ENCODE measurements at regions not wholly inside any gene's neighbourhood (a gene's known extent, or its start where the extent isn't known, plus 50 kb on each side); places are given as distances from the start of the nearest gene placed in this dataset.

DNA sequence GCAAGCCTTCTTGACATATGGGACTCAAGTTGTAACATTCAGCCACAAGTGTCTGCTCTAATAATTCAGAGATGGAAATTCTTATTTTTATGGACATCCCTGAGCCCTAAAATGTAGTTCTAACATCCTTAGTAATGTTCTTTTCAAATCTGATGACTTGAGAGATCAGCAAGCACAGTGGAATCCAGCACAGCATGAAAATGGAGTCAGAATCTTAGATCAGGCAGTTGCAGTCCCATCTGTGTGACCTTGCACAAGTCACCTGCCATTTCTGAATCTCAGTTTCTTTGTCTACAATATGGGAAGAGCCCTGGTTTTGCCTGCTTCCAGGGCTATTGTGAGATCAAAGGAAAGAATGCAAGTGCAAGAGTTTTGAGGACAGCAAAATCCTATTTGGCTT, 183.9 kb upstream of the LPP start:
- H3K36me3 ChIP-seq (ENCODE audit: control insufficient read depth, insufficient read depth, low read length), result no peaks in the 10 kb centered on the region
- H3K27ac ChIP-seq (ENCODE audit: low read length), result no peak overlapping the region
- H3K27me3 ChIP-seq (ENCODE audit: control insufficient read depth, insufficient read depth, low read length), result peaks cover 2% of the 10 kb centered on the region
- H3K4me3 ChIP-seq (ENCODE audit: low read length), result no peak overlapping the region
- peaks cover 3% of the 10 kb centered on the region for H3K4me1 ChIP-seq (ENCODE audit: control insufficient read depth, insufficient read depth, low read length)
- no peak for DNase-seq
- H3K9me3 ChIP-seq (replicated peaks; ENCODE audit: control insufficient read depth, low read depth, low read length), result no peaks in the 10 kb centered on the region

DNA sequence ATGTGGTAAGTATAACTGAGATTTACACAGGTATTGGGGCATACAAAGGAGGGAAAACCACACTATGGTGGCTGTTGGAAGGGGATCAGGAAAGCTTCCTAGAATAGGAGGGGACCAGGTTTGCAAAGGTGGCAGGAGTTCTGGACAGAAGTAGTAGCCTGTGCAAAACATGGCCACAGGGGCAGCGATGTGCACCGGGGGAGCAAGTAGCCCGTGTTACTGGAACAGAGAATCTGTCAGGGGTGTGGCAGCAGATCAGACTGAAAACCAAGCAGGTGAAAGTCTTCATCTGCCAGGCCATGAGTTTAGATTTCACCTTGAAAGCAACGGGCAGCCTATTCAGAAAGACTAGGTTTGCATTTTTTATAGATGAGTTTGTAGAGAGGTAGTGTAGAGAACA, 182.3 kb upstream of the LPP start:
- Histone ChIP-seq H3K9me3 (replicated peaks; ENCODE audit: control insufficient read depth, low read depth, low read length) (no peaks in the 10 kb centered on the region), H3K4me1 (ENCODE audit: control insufficient read depth, insufficient read depth, low read length) (peaks cover 11% of the 10 kb centered on the region), H3K27me3 (ENCODE audit: control insufficient read depth, insufficient read depth, low read length) (peaks cover 2% of the 10 kb centered on the region), H3K27ac (ENCODE audit: low read length) (no peak overlapping the region), H3K36me3 (ENCODE audit: control insufficient read depth, insufficient read depth, low read length) (no peaks in the 10 kb centered on the region), H3K4me3 (ENCODE audit: low read length) (no peak overlapping the region)
- DNase-seq, result no peak
- 72% methylated on average over 4 of the region's 4 CpGs for WGBS (ENCODE audit: insufficient coverage)

DNA sequence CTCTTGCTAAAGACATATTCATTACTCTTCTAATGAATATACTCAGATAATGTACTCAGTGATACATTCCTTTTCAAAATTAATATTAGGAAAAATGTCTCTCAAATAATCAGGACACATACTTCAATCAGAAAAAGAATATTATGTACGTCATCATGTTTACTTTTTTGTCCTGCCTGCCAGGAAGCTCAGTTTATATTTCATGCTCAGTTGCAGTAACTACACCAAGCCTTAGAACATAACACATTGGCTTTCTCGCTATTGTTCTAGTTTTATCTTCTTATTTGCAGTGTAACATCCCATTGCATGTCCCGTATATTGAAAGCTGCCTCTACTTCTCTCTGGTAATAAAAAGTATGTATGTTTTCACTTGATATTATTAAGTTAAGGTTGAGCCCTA, 181.5 kb upstream of the LPP start:
- no peak for DNase-seq
- Histone ChIP-seq H3K27me3 (ENCODE audit: control insufficient read depth, insufficient read depth, low read length) (no peaks in the 10 kb centered on the region), H3K4me1 (ENCODE audit: control insufficient read depth, insufficient read depth, low read length) (peaks cover 8% of the 10 kb centered on the region), H3K4me3 (ENCODE audit: low read length) (no peak overlapping the region), H3K9me3 (replicated peaks; ENCODE audit: control insufficient read depth, low read depth, low read length) (no peaks in the 10 kb centered on the region), H3K27ac (ENCODE audit: low read length) (no peak overlapping the region), H3K36me3 (ENCODE audit: control insufficient read depth, insufficient read depth, low read length) (no peaks in the 10 kb centered on the region)
- WGBS (ENCODE audit: insufficient coverage), result no CpG with 5 or more reads among the region's 3 CpGs

DNA sequence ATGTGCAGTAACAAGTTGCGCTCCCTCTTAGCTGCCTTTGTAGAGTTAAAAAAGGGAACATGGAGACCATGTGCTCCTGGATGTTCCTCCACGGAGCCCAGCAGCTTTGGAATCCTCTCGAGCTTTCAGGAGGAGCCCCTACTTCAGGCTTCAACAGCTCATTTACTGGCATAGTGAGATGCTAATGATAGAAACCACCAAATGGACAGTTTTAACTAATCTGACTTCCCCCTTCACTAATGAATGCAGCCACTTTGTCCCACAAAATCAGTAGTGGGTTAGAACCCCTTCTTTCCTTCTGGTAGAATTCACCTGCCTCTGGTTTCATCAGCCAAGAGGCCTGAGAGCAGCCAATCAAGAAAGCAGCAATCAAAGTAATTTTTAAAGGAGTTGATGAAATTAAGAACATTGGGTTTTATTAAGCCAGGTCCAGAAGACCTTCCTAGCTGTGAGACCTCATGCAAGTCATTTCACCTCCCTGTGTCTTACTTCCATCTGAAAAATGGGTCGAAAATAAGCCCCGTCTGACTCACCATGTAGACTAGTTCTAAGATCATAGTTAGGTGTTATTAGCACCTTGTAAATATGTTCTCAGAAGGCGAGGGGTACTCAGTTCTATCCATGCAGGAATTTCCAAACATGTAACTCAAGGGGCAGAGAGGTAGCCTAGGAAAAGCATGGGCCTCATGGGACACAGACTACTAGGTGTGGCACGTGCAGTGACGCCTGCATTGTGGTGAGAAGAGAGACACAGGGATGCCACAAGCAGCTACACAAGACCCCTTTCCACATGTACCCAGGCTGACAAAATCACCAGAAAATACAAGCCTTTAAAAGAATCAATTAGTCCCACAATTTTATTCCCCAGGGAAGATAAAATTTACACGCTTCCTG, 179.7 kb upstream of the LPP start:
- 81% methylated on average over 4 of the region's 9 CpGs for WGBS (ENCODE audit: insufficient coverage)
- no peaks in the 10 kb centered on the region for H3K36me3 ChIP-seq (ENCODE audit: control insufficient read depth, insufficient read depth, low read length)
- no peaks in the 10 kb centered on the region for H3K27me3 ChIP-seq (ENCODE audit: control insufficient read depth, insufficient read depth, low read length)
- H3K27ac ChIP-seq (ENCODE audit: low read length), result no peak overlapping the region
- DNase-seq, result no peak
- H3K9me3 ChIP-seq (replicated peaks; ENCODE audit: control insufficient read depth, low read depth, low read length), result no peaks in the 10 kb centered on the region
- no peak overlapping the region for H3K4me3 ChIP-seq (ENCODE audit: low read length)
- peaks cover 8% of the 10 kb centered on the region for H3K4me1 ChIP-seq (ENCODE audit: control insufficient read depth, insufficient read depth, low read length)

DNA sequence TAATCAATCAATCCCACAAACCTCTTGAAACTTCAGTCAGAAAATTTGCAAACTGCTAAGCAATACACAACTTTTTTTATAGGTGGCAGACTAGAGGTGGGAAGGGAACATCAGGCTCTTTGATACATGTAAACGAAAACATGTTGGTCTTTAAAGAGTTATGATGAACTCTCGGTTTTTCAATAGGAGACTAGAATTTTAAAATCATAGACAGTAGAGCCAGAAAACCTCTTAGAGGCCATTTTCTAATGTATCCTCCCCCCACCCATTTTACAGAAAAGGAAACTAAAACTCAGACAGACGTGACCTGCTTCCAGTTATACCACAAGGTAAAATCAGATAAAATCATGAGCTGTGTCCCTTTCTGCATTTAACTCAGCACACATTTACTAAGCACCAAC, 179.1 kb upstream of the LPP start:
- peaks cover 8% of the 10 kb centered on the region for H3K4me1 ChIP-seq (ENCODE audit: control insufficient read depth, insufficient read depth, low read length)
- H3K36me3 ChIP-seq (ENCODE audit: control insufficient read depth, insufficient read depth, low read length), result no peaks in the 10 kb centered on the region
- 25% methylated on average over 1 of the region's 3 CpGs for WGBS (ENCODE audit: insufficient coverage)
- no peaks in the 10 kb centered on the region for H3K9me3 ChIP-seq (replicated peaks; ENCODE audit: control insufficient read depth, low read depth, low read length)
- DNase-seq, result no peak
- H3K4me3 ChIP-seq (ENCODE audit: low read length), result no peak overlapping the region
- no peaks in the 10 kb centered on the region for H3K27me3 ChIP-seq (ENCODE audit: control insufficient read depth, insufficient read depth, low read length)
- no peak overlapping the region for H3K27ac ChIP-seq (ENCODE audit: low read length)

DNA sequence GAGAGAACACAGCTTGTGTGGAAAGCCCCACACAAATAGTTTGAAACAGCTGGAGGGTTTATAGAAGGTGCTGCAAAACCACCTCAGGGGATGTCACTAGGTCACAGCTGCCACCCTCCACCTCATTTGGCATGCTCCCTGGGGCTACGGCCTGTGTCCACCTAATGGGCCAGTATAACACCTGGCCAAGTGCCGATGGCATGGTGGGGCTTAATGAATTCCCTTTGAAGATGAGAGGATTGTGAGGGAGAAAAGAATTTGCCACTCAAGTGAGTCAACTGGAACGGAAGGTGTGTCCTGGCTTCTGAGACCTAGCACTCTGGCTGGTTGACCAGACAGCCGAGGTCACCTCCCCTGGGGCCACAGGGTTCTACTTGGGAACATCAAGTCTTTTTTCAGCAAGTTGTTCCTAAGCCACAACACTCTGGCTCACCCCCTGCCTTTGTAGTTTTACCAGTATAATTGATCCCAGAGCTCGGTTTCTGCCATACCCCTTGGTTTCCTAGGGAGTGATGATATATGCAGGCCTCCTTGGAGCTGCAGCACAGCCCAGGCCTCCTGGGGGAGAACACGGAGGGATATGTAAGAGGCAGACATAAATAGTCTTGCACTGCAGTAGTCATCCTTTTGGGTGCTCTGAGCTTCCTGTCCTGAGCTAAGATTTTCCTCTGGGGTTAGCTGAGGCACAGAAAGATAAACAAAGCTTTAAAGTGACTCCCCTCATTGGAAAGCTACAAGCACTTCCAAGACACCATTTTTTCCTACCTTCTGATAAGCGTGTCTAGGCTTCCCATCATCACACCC, 178.2 kb upstream of the LPP start:
- peaks cover 8% of the 10 kb centered on the region for H3K4me1 ChIP-seq (ENCODE audit: control insufficient read depth, insufficient read depth, low read length)
- no peaks in the 10 kb centered on the region for H3K27me3 ChIP-seq (ENCODE audit: control insufficient read depth, insufficient read depth, low read length)
- 11% methylated on average over 1 of the region's 7 CpGs for WGBS (ENCODE audit: insufficient coverage)
- no peaks in the 10 kb centered on the region for H3K9me3 ChIP-seq (replicated peaks; ENCODE audit: control insufficient read depth, low read depth, low read length)
- no peak overlapping the region for H3K27ac ChIP-seq (ENCODE audit: low read length)
- no peak for DNase-seq
- no peaks in the 10 kb centered on the region for H3K36me3 ChIP-seq (ENCODE audit: control insufficient read depth, insufficient read depth, low read length)
- H3K4me3 ChIP-seq (ENCODE audit: low read length), result no peak overlapping the region

DNA sequence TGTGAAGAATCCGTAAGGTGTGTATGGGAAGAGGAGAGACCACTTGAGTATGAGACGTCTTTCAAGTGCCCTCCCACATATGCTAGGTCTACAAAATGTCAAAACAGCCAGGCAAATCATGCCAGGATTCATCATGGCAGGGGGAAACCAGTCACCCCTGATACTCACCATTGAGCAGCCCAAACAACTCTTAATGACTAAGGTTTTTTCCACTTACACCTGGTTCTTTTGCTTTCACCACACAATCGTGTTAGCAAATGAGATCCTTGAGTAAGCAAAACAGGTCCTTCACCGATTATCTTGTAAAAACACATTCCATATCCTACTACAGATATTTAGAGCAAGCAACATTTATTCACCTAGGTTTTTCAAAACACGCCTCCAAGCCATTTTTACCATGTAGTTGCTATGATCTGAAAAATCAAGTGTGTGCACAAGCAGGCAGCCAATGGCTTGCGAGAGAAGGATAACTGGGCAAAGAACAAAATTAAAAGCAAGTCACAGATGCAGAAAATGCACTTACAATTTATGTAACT, 177.5 kb upstream of the LPP start:
- H3K27me3 ChIP-seq (ENCODE audit: control insufficient read depth, insufficient read depth, low read length), result no peaks in the 10 kb centered on the region
- H3K9me3 ChIP-seq (replicated peaks; ENCODE audit: control insufficient read depth, low read depth, low read length), result no peaks in the 10 kb centered on the region
- no peaks in the 10 kb centered on the region for H3K36me3 ChIP-seq (ENCODE audit: control insufficient read depth, insufficient read depth, low read length)
- WGBS (ENCODE audit: insufficient coverage), result no CpG with 5 or more reads among the region's 6 CpGs
- H3K27ac ChIP-seq (ENCODE audit: low read length), result no peak overlapping the region
- H3K4me1 ChIP-seq (ENCODE audit: control insufficient read depth, insufficient read depth, low read length), result peaks cover 9% of the 10 kb centered on the region
- H3K4me3 ChIP-seq (ENCODE audit: low read length), result no peak overlapping the region
- DNase-seq, result no peak

DNA sequence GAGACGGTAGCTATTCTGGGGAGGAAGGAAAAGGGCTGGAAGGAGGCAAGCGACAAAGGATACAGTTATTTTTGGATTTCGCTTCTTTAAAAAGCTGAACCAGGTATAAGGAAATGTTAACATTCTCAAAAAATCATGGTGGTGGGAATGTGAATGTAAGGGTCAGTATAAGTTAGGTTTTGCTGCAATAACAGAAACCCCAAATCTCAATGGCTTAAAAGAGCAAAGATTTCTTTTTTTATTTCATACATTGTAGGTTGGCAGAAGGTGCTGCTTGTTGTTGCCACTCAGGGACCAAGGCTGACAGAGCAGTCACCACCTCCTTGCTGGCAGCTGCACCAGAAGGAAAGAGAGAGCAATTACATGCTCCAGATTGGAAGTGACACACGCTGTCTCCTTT, 176.3 kb upstream of the LPP start:
- WGBS (ENCODE audit: insufficient coverage), result 100% methylated on average over 3 of the region's 4 CpGs
- H3K27ac ChIP-seq (ENCODE audit: low read length), result no peak overlapping the region
- no peak for DNase-seq
- H3K36me3 ChIP-seq (ENCODE audit: control insufficient read depth, insufficient read depth, low read length), result no peaks in the 10 kb centered on the region
- no peaks in the 10 kb centered on the region for H3K27me3 ChIP-seq (ENCODE audit: control insufficient read depth, insufficient read depth, low read length)
- peaks cover 12% of the 10 kb centered on the region for H3K4me1 ChIP-seq (ENCODE audit: control insufficient read depth, insufficient read depth, low read length)
- no peaks in the 10 kb centered on the region for H3K9me3 ChIP-seq (replicated peaks; ENCODE audit: control insufficient read depth, low read depth, low read length)
- no peak overlapping the region for H3K4me3 ChIP-seq (ENCODE audit: low read length)

DNA sequence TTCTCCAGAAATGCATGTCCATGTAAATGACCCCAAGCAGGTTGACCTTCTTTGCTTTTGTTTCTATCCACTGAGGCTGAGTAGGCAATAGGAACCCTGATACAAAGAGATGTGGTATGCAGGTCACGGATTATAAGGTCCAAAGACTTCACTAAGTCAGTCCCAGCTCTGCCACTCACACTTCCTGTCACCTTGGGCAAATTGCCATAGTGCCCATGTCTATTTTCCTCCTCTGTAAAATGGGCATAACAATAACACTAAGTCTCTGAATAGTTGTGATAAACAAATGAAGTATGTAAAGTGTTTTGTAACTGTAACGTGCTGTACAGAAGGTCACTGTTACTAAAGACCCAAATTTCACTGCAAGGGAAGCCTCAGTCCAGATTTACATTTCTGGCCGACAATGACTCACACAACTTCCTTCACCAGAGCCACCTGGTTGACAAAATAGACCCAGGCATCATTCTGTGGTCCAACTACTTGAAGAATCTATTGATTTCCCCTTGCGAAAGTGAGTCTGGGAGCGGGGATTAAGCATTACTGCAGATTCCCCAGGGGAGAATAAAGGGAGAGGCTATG, 175.4 kb upstream of the LPP start:
- WGBS (ENCODE audit: insufficient coverage), result 32% methylated on average over 3 of the region's 5 CpGs
- H3K4me3 ChIP-seq (ENCODE audit: low read length), result no peak overlapping the region
- no peaks in the 10 kb centered on the region for H3K9me3 ChIP-seq (replicated peaks; ENCODE audit: control insufficient read depth, low read depth, low read length)
- no peak overlapping the region for H3K27ac ChIP-seq (ENCODE audit: low read length)
- peaks cover 12% of the 10 kb centered on the region for H3K4me1 ChIP-seq (ENCODE audit: control insufficient read depth, insufficient read depth, low read length)
- H3K27me3 ChIP-seq (ENCODE audit: control insufficient read depth, insufficient read depth, low read length), result no peaks in the 10 kb centered on the region
- no peak for DNase-seq
- H3K36me3 ChIP-seq (ENCODE audit: control insufficient read depth, insufficient read depth, low read length), result no peaks in the 10 kb centered on the region

DNA sequence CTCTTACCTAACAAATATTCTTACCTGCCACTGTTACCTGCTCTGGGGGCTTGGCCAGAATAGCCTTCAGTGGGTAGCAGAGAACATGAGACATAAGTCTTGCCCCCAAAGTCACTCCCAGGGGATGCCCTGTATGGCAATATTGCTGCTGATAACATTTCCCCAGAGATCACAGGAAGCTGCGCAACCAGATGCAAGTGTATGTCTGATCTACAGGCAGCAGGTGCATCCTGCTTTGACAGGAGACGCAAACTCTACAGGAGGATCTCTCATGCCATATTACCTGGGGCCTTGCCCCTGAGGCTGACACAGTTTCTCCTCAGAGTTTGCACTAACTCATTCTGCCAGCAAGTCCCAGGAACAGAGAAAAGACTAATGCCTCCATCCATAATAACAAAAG, 174.4 kb upstream of the LPP start:
- WGBS (ENCODE audit: insufficient coverage), result 94% methylated on average over 2 of the region's 2 CpGs
- no peaks in the 10 kb centered on the region for H3K9me3 ChIP-seq (replicated peaks; ENCODE audit: control insufficient read depth, low read depth, low read length)
- no peak overlapping the region for H3K4me3 ChIP-seq (ENCODE audit: low read length)
- no peak for DNase-seq
- peaks cover 12% of the 10 kb centered on the region for H3K4me1 ChIP-seq (ENCODE audit: control insufficient read depth, insufficient read depth, low read length)
- H3K27me3 ChIP-seq (ENCODE audit: control insufficient read depth, insufficient read depth, low read length), result no peaks in the 10 kb centered on the region
- H3K27ac ChIP-seq (ENCODE audit: low read length), result no peak overlapping the region
- no peaks in the 10 kb centered on the region for H3K36me3 ChIP-seq (ENCODE audit: control insufficient read depth, insufficient read depth, low read length)

All from muscle of leg (tissue), 3 donors.